ENCODE measurements at regions not wholly inside any gene's neighbourhood (a gene's known extent, or its start where the extent isn't known, plus 50 kb on each side); places are given as distances from the start of the nearest gene placed in this dataset.

DNA sequence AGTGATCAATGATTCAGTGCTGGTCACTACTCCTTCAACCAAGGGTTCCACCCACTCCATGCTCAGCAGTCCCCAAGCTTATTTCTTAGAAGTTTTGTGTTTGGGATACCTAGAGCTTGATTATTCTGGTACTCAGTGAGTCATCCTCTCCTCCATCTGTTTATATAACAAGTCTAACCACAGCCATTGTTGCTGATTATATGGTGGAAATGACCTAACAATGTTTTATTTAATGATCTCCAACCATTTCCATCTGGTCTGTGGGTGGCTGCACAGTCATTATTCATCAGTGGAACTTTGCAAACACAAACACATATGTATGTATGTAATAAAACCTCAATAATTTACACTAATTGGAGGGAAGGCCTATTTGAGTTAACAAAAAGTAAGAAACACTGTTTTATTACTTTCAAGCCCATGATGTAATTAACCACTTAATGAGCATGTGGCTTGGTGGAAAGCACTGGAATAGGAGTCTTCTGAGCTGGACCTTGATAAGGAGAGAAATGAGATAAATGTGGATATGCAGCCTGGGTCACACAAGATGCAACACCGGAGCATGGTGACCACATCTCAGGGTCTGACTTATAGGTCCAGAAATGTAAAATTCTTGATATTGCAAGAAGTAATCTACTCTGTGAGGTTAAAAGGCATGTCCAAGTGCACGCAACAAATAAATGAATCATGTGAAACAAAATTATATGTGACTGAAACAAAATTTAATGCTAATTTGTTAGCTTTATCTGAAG lies 99.0 kb upstream of the WLS start:
- no peak for DNase-seq (ENCODE audit: low spot score)

DNA sequence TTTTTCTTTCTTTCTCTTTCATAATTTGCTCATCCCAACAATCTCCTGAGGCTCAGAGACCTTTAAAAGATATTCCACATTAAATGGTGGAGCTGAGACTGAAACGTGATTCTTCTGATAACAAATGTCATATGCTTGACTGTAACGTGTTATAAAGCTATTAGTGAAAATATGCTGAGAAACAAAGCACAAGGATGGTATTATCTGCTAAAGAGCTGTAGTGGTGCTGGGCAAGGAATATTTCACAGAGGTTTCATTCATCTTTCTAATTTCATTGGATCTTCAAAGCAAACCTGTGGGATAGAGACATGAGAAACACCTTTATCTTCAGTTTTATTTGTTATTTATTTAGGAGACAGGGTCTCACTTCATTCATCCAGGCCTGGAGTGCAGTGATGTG lies 98.1 kb upstream of the WLS start:
- DNase-seq (ENCODE audit: low spot score) = no peak

DNA sequence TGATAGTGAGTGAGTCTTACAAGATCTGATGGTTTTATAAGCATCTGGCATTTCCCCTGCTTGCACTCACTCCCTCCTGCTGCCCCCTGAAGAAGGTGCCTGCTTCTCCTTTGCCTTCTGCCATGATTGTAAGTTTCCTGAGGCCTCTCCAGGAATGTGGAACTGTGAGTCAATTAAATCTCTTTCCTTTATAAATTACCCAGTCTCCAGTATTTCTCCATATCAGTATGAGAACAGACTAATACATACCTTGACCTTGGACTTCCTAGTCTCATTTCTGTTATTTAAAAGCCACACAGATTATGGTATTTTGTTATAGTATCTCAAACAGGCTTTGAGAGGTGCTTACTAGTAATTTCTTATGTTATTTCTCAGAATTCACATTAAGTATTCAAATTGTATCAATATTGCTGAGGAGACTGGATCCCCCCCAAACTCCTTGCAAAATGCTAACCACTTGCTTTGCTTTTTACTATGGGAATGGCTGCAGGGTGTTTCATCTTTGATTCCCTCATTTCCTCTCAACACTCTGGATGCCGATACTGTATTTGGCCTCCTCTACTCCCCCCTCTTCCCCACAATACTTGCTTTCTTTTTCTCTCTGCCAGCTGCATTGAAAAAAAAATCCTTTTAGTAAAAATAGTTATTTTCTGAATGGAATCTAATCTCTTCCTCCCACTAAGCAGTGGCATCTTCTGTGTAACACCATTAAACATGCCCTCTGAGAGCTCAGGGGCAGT lies 96.9 kb upstream of the WLS start:
- DNase-seq (ENCODE audit: low spot score) = no peak

DNA sequence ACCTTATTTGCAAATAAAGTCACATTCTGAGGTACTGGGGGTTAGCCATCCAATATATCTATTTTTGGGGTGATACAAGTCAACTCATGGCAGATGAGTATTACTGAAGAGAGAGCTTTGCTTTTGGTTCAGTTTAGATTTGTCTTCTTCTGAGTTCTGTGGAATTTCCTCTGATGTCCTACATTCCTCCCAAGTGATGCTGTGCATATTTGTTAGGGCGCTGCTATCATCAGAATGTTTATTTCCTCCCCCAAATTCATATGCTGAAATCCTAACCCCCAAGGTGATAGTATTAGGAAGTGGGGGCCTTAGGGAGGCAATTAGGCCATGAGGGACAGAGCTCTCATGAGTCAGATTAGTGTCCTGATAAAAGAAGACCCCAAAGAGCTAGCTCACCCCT lies 96.2 kb upstream of the WLS start:
- DNase-seq (ENCODE audit: low spot score) = no peak

DNA sequence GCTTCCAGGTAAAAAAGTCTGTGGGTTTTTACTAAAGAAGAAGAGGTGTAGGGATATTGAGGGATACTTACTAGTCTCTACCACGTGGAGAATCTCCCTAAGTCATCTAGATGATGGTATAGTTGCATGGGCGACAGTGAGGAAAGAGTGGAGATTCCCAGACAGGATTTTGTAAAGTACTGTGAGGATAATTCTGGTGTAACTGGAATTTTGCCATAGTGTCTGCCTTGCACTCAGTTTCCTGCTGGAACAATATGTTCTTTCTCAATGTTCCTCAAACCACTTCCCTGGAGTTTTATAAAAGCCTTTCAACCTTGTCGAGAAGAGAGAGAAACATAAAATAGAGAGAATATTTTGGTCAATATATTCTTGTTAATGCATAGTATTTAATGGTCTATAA lies 95.1 kb upstream of the WLS start:
- no peak for DNase-seq (ENCODE audit: low spot score)

DNA sequence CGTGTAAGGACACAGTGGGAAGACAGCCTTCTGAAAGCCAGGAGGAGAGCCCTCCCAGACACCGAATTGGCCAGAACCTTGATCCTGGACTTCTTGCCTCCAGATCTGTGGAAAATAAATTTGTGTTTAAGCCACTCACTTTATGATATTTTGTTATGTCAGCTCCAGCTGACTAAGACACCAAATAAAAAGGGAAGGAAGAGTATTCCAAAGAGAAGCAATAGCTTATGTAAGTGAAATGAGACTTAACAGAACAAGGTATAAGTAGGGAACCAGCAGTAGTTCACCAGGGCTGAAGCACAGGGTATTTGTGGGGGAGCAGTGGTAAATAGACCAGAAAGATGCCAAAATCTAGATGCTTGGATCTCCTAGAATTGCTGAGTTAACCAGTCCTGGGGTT lies 94.2 kb upstream of the WLS start:
- DNase-seq (ENCODE audit: low spot score) = no peak

DNA sequence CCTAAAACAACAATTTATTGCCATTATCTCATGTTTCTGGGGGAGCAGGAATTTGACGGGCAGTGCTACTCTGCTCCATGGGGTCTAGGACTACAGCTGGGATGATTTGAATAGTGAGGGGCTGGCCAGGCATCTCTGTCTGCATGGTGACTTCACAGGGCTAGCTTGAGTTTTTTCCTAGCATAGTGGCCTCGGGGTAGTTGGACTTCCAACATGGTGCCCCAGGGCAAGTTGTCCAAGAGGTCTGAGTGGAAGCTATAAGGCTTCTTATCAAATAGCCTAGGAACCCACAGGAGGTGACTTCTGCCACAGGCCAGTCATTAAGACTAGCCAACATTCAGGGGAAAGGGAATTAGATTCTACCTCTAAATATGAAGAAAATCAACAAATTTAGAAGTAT lies 92.0 kb upstream of the WLS start:
- DNase-seq (ENCODE audit: low spot score) = no peak

DNA sequence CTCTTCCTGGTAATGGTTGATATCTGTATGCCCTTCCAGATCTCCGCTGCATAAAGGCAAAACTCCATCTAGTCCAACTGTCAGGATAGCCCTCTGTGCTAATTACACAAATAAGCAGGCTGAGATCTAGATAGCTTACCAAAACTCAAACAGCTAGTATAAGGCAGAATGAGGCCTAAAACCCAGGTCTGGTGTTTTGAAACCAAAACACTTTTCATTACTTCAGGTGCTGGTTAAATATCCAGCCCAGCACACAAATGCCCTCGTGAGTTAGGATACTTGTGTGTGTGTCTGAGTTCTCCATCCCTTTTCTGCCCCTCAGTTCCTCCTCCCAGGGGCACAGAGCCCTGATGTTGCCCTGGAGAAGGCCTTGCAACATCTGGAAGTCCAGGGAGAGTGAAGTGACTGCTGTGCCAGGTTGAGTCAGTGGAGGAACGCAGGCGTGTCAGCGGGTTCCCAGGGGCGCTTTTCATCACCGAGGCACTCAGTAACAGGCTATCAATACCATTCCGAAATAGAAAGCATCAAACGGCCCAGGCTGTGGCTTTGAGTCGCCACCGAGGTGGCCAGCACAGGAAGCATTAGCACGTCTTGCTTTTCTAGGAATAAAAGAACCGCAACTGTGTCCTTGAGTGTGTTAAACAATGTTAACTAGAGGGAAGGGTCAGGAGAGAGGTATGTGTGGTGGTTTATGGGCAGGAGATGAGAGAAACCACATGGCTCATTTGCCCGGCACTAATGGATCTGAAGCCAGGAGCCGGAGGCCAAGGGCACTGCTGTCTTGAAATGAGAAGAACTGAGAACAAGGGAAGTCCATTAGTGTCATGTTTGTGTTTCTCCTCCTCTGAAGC lies 90.7 kb upstream of the WLS start:
- no peak for DNase-seq (ENCODE audit: low spot score)

DNA sequence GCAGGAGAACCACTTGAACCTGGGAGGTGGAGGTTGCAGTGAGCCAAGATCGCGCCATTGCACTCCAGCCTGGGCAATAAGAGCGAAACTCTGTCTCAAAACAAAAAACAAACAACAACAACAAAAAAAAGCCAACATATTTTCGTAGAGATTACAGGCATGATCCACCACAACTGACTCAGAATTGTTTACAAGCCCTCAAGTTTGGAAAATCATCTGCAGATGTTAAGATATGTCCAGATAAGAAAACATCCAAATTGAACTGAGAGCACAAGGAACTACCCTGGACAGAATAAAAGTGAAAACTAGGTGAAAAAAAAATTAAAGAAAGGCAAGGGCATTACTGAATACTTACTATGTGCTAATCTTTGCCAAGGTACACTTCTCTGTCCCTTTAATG lies 89.8 kb upstream of the WLS start:
- no peak for DNase-seq (ENCODE audit: low spot score)

DNA sequence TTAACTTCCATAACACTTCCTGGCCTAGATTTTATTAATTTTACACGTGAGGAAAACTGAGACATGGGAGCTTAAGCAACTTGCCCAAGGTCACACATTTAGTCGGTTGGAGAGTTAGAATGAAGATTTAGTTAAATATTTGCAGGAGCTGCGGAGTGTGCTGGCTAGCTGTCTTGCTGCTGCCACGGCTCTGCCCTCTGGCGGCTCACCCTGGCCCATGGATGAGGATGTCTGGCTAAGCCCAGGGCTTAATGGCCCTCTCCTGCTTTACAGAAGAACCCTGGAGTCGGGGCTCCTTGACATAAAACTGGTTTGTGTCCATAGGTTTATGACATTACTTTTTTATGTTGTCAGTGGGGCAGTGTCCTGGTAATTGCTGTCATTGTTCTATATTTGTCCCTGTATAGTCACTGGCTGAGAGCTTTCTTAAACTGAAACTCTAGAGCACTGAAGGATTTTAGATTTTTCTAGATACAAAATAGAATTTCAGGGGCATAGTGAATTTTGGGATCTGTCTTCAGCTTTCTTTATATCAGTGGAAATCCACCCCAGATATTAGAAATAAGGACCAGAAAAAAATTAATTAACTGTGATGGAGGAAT lies 88.9 kb upstream of the WLS start:
- peak; percentile 45 for DNase-seq (ENCODE audit: low spot score)

DNA sequence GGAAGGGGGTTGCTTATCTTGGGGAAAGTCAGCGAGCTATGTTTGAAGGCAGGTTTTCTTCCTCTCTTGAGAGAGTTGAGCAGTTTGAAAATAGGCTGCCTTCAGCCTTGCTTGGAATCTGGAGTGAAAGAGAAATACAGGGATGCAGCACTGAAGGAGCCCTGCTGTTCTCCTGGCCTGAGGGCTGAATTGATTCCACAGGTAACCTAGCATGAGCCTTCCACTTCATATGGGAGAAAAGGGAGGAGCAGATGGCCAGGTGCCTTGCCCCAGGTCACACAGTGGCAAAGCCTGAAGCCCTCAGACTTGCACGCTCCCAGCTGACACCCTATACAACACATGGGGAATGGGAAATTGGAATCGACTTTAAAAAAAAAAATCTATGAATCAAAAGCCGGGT lies 88.0 kb upstream of the WLS start:
- no peak for DNase-seq (ENCODE audit: low spot score)

DNA sequence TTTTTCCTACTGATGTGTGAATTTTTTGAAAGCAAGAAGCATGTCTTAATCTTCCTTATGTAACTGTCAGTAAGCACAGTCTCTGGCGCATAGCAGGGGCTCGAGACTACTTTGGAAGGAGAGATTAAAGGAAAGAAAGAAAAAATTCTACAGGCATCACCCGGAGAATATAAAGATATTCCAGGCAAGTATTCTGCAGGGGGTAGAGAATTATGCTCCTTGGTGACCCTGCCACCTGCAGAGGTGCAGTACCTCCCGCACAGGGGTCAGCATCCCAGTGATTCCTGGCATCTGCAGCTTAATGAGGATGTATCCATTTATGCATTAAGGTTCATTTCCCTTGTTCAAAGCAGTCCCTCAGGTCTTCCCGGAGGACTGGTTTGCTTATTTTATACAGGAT lies 87.6 kb upstream of the WLS start:
- no peak for DNase-seq (ENCODE audit: low spot score)

DNA sequence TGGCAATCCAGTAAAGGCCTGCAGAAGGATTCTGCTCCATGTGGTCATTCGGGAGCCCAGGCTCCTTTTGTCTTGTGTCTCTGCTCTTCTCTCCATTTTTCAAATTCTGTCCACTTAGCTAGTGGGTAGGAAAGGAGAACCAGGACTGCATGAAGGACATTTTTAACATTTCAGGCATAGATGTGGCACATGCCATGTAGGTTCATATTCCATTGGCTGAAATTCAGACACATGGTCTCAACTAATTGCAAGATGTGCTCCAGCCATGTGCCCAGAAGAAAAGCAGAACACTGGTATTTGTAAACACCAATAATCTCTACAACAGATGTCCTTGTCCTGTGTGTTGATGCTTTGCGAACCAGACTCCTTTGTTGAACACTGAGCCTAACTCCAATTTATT lies 85.2 kb upstream of the WLS start:
- DNase-seq (ENCODE audit: low spot score) = no peak

DNA sequence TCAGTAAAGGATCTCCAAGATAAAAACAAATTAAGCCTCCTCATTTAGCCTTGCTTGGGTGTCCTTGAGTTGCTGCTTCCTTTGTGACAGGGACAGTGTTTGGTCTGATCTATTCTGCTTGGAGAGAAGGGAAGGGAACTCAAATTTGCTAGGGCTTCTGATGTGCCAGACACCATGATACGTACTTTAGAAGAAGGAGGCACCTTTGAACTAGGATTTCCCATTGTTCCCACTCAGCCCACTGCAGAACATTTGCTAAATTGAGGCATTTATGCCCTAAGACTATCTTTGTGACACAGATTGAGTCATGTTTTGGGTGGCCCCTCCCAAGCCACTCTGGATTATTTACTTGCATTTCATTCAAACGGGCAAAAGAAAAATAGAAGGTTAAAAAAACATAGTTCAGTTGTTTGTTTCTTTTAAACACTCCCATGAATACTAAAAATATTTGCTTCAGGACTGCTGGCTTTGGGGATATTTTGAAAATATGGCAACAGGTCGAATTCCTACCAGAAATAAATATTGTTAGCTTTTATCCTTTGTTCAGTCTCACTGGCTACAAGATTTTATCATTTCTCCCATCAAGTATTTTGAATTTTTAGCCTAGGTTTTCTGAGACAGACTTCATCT lies 81.9 kb upstream of the WLS start:
- no peak for DNase-seq (ENCODE audit: low spot score)

DNA sequence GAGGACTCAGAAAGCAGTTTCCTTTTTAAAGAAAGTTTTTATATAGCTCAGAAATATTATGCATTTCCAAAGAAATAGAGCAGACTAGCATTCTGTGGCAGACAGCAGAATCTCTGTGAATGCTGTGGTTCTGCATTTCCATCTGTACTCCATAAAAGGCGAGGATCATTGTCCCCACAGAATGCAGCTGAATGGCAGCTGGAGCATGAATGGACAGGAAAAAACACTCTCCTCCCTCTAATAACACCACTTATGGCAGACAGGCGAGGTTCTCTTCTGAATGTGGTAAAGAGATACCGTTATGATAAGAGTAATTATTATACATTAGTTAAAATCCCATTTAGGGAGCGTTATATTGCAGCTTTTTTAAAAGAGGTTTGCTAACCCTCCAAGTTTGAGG lies 81.4 kb upstream of the WLS start:
- peak; percentile 43 for DNase-seq (ENCODE audit: low spot score)

DNA sequence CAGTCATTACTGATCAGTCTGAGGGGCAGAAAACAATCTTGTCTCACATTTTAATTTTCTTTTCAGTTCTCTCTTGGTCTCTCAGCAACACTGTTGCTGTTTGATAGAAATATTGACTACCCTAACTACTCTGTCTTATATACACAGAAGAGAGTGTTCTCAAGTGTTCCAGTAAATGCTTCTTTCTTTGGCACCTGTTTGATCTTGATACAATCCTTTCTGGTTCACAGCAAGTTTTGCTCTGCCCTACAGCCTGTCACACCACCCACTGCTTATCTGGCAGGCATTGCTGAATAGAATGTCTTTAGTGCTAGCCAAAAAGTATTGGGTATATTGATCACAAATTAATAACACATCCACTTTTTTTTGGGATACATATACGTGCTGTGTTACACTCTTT lies 75.7 kb upstream of the WLS start:
- no peak for DNase-seq (ENCODE audit: low spot score)

DNA sequence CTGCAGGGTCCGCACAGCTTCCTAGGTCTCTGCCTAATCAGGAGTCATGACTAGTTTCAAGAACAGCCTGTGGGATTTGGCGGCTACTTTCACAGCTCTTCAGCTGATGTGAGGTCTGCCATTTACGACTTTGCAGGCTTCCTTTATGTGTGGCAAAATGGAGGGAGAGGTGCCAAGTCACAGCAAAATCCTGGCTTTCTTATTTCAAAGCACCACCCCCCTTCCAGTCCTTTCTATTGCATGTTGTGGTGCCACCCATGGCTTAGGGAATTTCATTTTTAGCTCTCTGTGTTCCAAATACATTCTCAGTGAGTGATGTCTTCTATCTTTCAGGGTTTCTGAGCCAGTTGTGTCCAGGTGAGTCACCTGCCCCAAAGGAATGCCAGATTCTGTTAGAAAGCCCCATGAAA lies 75.1 kb upstream of the WLS start:
- DNase-seq (ENCODE audit: low spot score) = no peak

DNA sequence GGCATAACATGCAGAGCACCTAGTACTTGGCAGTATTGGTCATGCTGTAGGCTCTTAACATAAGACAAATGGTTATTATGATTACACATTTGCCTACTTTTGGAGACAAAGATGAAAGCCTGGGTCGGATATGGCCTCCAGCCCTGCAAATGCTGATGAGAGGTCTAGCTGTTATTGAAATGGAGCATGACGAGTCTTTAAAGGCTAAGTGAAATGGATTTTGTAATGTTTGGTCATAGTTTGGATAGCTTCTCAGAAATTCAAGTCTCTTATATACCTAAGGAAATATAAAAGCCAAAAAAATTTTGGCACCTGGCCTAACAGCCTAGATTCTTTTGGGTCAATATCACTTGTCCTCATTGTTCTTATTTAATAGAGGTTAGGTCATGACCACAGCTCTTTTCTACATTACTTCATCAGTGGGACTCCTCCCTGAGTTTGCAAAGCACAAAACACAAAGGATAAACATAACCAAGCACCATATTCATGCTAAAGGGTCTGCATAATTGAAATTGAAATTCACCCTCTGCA lies 69.2 kb upstream of the WLS start:
- DNase-seq (ENCODE audit: low spot score) = no peak

DNA sequence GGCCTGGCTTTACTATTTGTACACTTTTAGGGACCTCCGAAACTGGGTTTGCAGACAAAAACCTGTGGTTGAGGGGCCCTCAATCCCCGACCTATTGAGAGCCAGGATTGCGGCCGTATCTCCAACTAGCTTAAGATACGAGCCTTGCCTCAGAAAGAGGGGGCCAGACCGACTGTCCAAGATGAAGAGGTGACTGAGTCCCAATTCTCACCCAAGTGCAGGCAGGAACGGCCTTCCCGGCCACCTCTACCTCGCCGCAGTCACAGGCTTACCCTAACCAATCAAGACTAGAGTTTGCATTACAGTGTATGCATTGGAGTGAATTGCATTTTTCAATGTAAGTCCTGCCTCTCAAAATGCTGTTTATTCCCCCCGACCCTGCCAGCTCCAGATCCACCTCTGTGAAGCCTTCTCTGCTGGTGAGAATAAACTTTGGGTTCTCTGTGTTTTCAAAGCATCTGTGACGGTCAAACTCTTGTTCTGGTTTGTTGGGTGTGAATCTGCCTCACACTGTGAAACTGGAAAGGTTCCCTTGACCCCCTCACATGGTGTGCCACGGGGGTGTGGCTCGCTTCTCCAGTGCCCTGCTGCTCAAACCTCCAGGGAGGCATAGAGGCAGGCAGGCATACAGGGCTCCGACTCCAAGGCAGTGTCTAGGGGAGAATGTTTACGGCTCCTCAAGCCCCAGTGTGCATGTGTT lies 62.2 kb upstream of the WLS start:
- no peak for DNase-seq (ENCODE audit: low spot score)

DNA sequence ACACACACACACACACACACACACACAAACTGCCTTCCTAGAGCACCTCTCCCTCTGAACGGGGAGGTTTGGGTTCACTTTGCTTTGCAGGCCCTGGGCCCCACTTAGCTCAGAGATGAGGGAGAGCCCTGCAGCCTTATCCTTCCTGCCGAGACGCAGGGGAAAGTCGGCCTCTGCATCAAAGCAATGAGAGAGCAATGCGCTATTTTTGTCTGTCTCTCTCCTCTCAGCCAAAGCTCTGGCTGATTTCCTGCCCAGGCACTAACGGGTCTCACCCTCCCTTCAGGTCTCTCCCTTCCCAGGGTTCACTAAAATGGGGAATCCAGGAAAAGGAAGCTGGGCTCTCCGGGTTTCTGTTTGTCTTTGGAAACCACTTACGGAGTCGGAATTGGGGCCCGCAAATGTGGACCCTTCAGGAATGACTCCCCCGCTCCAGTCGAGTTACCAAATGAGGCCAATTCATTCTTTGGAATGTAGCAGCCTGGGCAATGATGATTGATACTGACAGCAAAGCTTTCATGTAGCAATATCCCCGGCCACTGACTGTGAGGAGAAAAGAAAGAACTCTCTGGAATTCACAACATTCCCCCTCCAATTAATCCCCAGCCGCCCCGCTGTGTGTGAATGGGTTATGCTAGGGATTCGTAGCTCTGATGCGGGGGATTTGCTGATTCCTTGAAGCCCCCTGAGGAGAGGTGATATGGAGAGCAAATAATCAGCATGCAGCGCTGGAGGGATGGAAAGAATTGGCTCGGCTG lies 61.5 kb upstream of the WLS start:
- DNase-seq (ENCODE audit: low spot score) = no peak
